Stimulated activated CD8-positive, alpha-beta memory T cell treated with anti-CD3 and anti-CD28 coated beads, Interleukin-4, amount 100 ng/mL, for 48 hours (primary cell): ENCODE measurements at regions not wholly inside any gene's neighbourhood (a gene's known extent, or its start where the extent isn't known, plus 50 kb on each side); places are given as distances from the start of the nearest gene placed in this dataset.
"Not testable (repeated sequence)": the region's sequence is repeated elsewhere in the genome, so short reads cannot be mapped to it uniquely, and the experiment has no call there.

Experiments used
- DNase-seq: peaks from one replicate; pipeline ENCODE4 v3.0.0-alpha.2; 2020

DNA sequence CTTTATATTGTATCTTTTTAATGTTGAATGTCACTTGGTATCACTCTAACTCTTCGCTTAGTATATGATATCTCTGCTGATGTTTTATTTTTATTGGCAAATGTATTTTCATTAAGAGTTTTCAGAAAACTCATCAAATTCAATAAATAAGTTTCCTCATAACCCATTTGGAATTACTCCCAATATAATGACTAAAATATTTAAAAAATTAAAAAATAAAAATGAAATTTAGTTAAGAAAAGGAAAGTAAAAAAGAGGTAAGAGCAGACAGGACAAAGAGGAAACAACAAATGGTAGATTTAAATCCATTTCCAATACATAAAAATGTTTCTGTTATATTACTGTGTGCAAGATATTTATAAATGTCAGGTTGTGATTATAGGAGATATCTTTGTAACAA, 548.9 kb upstream of the SPRY2 start:
- no peak for DNase-seq

DNA sequence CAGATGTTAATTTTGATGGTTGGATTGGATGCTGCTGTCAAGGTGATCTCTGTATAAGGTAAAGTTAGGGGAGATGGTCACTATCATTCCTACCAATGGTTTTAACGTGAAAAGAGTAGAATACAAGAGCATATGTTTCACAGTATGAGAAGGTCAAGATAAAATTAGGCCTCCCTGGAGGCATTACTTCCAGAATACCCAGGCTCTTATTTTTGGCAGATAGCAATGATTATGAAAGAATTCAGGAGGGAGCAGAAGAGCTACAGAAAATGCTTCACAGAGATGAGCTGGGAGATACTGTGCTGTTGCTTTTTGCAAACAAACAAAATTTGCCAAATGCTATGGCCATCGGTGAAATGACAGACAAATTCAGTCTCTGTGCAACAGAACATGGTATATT, 547.5 kb upstream of the SPRY2 start:
- no peak for DNase-seq

DNA sequence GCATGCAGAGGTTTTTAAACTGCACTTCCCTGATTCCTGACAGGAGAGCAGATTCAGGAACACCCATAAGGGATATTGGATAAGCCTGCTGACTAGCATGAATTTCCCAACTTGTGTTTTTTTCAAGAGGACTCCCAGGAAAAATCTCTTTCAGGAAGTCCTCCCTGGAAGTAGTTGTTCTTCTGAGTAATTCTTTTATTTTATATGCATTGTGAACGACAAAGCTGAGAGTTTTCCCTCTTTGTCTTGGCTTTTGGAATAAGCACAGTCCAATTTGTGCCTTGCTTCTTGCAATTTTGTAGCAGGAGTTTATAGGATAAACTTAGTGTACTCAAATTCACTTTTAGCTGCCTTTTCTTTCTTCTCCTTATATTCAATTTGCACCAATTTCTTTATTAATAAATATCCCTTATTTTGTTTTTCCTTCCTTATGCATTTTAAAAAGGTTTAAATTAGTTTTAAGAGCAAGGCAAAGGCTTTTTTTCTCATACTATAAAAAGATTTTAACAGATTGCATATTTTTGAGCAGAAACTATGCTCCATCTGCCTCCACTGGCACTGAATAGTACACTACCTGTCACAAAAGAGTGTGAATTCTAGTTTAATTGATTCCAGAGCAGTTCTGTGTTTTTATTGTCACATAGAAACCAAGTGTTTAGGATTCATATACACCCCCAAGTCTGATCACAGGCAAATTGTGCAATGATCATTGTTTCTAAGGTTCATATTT, 543.3 kb upstream of the SPRY2 start:
- DNase-seq = no peak

DNA sequence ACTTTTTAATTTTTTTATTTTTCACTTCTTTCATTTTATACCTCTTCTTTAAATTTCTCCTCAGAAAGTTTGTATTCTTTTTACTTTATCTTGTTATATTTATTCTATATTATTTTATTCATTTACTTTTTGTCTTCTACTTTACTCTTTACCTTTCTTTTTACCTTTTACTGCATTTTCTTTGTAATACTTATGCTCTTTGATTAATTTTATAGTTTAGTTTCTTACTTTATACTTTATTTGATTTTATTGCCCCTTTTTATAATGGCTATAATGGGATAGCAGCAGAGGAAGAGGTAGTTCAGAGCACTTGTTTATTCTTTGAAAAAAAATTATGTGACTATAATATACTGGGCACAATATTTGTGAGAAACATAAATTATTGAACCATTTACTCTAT, 542.6 kb upstream of the SPRY2 start:
- no peak for DNase-seq

DNA sequence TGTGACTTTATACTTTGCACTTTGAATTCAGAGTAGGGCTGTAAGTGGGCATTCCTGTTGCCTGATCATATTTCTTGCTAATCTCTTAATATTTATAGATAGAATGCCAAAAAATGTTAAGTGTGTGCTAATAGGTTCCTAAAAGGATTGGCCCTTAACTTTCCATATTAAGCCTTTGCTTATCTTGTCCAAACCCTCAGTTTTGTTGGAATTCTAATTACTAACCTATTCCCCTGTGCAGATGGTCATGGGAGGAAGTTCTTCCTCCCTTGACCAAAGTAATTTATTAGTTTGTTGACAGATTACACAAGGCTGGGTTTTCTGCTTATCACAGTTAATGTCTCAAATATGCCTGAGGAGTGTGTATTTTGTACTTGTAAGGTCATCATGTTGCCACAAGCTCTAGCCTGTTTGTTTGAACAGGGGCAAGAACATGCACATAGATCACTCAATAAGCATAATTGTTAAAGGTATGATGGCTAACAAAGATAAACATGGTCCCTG, 541.1 kb upstream of the SPRY2 start:
- no peak for DNase-seq

DNA sequence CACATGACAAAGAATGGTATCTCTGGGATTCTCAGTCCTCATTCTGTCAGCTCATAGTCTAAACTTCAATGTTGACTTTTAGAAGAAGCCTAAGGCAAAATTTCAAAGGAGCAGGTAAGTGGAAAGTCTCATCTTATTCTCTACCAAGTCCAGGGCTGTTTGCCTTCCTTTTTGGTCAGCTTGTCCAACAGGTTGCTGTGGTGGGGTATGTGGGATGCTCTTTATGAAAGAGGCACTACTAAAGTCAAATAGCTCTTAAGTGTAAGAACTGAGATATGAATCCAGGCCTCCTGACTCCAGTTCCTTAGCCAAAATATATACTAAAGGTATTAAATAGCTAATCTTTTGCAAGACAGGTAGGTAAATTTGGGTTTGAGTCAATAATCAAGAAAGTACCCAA, 540.6 kb upstream of the SPRY2 start:
- no peak for DNase-seq

DNA sequence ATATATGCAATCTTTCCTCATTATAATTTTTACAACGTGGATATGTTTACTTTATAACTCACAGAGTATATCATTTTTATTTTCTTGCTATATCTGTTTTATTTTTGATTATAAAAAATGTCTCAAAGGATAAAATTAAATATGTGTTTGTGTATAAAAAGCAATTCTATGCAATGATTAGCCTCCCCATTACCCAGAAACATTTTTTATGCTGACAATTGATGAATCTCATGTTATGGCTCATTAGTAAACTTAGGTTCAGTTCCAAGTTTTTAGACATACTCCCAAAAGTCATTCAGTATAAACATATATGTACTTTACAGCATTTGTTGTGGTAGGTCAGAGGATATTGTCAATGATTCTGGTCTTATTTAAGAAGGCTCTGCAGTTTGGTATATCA, 540.1 kb upstream of the SPRY2 start:
- no peak for DNase-seq

DNA sequence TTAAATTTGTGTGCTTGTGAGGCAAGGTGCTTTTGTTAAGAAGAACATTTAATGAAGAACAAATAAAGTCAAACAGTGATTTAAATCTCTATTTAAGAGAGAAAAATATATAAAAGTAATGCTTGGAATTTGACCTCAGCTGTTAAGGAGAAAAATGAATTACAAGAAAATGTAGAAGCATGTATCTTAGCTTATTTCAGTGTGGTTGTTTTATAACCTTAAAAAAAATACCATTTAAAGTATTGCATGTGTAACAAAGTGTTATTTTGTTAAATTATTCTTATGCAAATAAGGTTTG, 537.0 kb upstream of the SPRY2 start:
- DNase-seq = no peak

DNA sequence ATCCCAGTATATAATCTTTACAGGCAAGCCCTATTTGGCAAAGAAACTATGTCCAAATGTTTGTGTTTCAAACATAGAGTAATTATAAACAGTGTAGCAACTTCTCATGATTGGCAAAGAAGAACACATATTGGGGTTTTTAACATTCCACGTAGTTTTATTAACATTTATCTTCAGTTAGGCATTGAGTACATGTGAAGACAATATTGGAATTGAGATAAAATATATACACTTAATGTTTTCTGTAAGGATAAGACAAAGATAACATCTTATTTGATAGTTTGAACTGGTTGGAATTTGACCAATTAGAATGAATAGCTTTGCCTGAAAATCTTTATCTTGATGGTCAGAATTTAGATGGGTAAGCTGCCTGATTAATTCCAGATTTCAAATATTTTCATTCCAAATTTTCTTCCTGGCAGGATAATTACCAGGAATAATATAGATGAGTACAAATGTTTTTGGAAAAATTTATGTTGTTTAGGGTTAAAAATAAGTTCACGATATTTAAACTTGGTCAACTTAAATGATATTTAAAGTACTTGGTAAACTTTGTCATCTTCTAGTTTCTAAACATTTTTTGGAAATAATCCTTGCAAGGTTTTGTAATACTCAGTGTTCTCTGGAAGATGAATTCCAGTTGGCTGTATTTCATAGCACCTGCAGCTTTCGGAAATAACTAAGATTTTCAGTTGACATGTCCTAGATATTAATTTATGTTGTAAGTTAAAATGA, 536.5 kb upstream of the SPRY2 start:
- DNase-seq = no peak

DNA sequence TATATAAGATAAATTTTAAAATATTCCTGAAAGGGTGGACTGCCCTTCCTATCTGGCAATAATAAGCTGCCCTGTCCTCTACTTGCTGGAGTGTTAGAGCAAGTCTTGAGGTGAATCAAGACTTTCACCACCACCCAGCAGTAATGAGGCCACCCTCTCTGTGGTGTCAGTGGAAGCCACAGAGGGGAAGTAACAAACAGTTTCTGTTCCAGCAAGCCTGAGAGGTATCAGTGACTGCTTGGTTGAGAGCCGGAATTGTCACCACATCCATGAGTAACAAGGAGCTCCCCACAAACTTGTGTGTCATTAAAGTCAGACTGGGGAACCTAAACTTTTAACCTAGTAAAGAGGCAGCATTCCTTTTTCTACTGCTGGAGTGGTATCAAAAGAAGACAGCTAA, 532.7 kb upstream of the SPRY2 start:
- no peak for DNase-seq

DNA sequence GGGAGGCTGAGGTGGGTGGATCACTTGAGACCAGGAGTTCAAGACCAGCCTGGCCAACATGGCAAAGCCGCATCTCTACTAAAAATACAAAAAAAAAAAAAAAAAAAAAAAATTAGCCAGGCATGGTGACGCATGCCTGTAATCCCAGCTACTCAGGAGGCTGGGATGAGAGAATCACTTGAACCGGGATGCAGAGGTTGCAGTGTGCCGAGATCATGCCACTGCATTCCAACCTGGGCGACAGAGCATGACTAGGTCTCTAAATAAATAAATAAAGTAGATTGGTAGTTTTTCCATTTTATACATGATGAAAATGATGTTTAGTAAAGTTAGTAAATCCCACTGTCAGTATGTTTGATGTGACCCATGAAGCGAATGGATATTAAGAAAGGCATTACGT, 531.0 kb upstream of the SPRY2 start:
- DNase-seq = not testable (repeated sequence)

DNA sequence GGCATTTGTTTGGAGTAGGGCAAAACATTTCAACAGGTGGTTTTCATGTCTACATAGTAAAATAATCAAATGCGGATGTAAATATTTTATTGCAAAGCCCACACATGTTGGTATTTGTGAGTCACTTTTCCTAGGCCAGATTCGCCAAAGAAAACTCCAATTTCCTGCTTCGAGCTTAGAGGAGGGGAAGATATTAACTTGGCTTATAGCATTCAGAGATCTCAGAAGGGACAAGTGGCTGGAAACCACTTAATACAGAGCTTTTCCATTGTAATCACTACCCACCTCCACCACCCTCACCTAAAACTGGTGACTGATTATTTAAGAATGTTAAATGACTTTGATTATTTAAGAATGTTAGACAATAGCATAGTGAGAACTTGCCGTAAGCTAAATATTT, 530.6 kb upstream of the SPRY2 start:
- DNase-seq = no peak

DNA sequence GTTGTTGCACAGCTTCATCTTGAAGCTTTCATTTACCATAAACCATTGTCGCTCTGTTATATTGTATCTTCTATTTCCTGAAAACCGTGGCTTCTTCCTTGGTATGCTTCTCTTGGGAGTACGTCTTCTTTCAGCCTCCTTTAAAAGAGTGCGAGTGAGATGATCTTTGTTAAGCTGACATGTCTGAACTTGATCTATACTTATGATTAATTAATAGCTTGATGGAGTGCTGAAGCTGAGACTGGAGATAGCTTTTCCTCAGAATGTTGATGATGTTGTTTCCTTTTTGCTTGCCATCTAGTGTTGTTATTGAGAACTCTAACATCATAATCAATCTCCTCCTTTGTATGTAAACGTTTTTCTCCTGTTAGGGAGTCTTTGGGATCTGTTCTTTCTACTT, 529.3 kb upstream of the SPRY2 start:
- DNase-seq = no peak

DNA sequence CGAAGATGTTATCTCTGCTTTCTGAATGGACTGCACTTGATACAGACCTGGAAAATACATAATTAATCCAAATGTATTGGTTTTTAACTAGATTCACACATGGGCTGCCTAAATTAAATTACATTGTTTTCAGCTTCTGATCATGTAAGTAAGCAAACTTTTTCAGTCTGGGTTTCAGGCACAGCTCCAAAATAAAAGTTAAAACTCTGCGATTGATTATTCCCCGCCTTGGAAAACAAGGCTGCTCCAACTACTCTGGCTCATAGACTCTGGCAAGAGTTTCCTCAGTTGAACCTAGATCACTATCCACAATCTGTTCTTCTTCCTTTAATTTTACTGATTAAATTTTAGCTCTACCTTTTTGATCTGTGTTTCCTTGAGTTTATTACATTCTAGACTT, 526.0 kb upstream of the SPRY2 start:
- DNase-seq = no peak

DNA sequence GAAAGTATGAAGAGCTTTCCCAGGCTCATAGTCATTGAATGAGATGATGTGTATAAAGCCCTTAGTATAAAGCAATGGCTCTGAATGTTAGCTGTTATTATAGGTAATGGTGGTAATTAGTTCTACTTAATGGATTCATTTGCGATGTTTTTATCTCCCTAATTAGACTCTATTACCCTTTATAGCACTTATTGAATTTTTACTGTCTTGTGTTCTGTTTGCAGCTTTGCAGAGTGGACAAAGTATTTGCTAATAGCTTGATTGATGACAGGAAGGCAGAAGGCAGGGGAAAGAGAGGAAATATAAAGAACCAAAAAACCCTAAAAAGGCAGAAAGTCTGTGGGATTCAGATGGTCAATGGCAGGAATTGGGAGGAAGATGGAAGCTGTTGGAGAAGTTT, 524.4 kb upstream of the SPRY2 start:
- no peak for DNase-seq

DNA sequence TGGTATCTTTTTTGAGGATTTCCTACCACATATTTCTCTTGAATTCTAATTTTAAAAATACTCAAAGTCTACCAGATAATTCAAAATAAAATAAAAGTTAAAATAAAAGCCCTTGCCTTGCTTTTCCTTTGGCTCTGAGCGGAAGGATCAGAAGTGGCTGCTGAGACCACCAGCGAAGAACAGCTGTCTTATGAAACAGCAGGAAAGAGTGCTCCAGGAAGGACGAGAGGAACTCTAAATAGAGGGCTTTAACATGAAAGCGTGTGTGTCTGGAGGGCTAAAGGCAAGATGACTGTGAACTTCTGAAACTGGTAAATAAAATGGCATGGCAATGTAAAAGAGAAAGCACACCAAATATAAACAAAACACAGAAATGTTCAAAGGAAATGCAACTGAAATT, 521.5 kb upstream of the SPRY2 start:
- no peak for DNase-seq

DNA sequence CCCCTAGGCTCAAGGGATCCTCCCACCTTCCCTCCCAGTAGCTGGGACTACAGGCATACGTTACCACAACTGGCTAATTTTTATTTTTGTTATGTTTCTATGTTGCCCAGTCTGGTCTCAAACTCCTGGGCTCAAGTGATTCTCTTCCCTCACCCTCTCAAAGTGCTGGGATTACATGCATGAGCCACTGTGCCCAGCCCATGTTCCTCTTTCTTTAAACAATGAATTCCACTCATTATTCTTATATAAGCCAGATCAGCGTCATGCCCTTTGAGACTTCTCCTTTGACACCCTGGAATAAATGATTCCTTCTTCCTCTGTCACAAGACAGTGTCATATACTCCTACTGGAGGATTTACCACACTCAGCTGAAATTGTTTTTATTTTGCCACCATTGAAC, 519.9 kb upstream of the SPRY2 start:
- DNase-seq = no peak

DNA sequence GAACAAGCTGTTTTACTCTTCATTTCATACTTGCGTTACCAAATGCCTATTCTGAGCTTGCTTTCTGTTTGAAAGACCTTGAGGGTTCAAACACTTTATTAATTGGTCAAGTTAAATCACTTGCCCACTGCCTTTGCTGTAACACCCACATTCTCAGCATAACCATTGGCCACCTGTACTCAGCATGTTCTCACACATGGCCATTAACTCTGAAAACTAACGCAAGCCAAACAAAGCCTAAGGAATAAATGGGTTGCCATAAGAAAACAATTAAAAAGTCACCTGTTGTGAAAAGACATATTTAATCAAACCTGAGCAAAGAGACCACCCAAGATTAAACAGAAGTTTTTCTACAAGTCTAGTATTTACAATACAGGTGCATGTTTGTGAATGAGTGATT, 517.2 kb upstream of the SPRY2 start:
- DNase-seq = no peak

DNA sequence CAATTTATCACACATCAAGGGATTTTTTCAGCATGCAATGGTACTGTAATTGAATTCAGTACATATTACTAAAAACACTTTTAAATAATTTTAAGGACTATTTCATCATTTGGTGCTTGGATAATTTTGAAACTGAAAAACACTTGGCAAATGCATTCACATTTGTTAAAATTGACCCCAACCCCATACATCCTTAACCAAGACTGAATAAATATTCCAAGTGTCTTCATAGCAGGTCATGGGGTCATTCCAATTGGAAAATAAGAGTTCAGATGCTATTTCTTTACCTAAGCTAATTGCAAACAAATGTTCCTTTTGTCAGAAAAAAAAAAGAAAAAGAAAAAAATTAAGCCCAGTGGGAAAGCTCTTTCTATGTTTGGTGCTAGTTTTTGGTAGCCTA, 516.4 kb upstream of the SPRY2 start:
- DNase-seq = no peak

DNA sequence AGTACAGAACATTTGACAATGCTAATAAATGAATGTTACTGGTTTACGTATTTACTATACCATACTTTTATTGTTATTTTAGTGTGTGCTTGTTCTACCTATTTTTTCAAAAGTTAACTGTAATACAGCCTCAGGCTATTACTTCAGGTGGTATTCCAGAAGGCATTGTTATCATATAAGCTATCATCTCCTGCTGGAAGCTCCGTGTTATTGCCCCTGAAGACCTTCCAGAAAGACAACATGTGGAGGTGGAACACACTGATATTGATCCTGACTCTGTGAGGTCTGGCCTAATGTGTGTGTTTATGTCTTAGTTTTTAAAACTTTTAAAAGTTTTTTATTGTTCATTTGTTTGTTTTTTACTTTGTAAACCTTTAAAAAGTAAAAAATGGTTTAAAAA, 509.8 kb upstream of the SPRY2 start:
- no peak for DNase-seq

DNA sequence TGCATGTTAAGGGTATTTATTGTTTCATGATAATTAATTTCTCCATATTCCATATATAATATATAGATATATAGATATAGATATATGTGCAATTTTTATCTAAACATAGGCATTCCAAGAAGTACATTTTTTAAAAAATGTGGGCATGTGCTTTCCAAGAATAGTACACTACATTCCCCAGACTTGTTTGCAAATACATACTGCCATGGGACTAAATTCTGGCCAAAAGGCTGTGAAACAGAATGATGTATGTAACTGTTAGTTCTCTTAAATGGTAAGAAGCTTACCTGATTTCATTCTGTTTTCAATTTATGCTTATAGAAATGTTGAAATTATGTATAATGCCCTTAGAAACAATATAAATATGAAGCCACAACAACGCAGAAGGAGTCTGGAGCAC, 503.2 kb upstream of the SPRY2 start:
- no peak for DNase-seq

DNA sequence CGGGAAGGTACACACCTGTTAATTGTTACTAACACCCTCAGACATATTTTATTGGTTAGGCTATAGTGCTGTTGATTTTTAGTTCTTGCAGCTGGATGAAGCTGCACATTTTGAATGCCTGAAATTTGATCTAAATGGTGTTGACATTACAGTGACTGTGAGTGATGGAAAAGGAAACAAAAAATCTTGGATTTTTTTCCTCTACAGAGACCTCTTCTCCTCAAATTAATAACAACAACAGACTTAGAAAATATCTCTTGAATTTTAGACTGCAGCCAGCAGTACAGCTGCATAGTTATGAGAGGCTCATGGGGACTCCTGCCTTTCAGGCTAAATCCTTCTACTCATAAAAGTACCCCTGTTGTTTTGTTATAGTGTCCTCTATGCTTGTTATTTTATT, 500.5 kb upstream of the SPRY2 start:
- DNase-seq = no peak

DNA sequence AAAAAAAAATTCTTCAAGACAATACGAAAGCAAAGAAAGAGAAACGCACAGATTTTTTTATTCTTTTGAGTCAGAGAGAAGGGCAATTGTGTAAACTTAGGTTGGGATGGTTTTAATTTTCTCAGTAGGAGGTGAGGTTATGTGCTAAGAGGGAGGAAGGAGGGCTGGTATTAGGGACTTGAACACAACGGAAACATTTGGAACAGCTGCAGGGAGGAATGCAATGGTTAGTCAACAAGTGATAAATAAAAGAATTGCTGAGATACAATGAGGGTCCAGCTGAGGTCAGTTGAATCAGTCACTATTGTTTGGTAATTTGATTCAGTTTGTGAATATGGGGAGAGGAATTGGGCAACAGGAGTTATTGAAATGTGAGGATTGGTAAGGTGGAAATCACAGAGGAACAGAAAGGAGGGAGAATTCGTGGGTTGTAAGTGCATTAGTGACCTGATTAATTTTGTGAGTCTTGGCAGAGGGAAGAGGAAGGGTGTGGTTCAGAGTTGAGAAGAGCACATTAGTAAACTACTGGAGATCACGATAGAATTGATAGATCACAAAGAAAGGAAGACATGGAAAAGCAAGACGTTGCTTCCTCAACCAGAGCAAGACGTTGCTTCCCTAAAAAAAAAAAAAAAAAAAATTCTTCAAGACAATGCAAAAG, 499.5 kb upstream of the SPRY2 start:
- no peak for DNase-seq

DNA sequence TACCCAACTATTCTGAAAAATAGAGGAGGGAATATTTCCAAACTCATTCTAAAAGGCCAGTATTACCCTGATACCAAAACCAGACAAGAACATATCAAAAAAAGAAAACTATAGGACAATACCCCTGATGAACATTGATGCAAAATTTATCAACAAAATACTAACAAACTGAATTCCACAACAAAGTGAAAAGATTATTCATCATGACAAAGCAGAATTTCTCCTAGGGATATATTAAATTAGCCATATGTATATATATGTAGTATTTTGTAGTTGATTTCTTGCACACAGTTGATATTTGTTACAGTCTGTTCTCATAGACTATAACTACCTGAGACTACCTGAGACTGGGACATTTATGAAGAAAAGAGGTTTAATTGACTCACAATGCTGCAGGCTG, 495.0 kb upstream of the SPRY2 start:
- no peak for DNase-seq

DNA sequence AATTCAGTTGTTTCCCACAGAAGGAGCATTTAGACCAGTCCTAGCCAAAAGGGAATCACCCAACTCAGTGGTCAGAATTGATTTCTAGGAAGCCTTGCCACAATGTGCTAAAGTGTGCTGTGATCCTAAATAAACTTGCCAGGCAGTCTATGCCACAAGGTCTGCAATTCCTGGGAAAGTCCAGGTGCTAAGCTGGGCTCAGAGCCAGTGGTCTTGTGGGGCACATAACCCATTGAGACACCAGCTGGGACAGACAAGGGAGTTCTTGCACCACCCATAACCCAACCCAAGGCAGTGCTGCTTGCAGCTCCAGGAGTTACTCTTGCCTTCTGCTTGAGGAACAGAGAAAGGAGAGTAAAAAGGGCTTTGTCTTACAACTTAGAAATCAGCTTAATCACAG, 489.5 kb upstream of the SPRY2 start:
- no peak for DNase-seq
